CD8-positive, alpha-beta memory T cell (primary cell): ENCODE measurements at regions not wholly inside any gene's neighbourhood (a gene's known extent, or its start where the extent isn't known, plus 50 kb on each side); places are given as distances from the start of the nearest gene placed in this dataset.
A peak's percentile ranks its signal among the peaks of the same experiment; 100 is the strongest.

Experiments
- CTCF ChIA-PET: fragments of 350-600 bp; sonication (Branson Sonifier 250); formaldehyde crosslinking; loops from one replicate; lab custom pipeline; 2021; ENCODE audit warnings: antibody characterized with exemption; lab: Charles Lee
- POLR2A ChIA-PET: fragments of 350-600 bp; sonication (Branson Sonifier 250); formaldehyde crosslinking; loops from one replicate; lab custom pipeline; 2021; ENCODE audit warnings: antibody characterized with exemption; lab: Charles Lee
- DNase-seq, 5 donors: peaks; one replicate each; pipeline versions ENCODE4 v3.0.0 to v3.0.0-alpha.2; 2020 to 2022; ENCODE audit warnings: mixed read lengths in 1 of 5
- H3K27ac ChIP-seq: one replicate; pipeline ENCODE4 v1.7.0; 2013; ENCODE audit warnings: low read depth, mild to moderate bottlenecking, low read length, moderate library complexity
- H3K27me3 ChIP-seq: 2 replicates; pipeline ENCODE4 v1.7.0; 2013; ENCODE audit warnings: low read length, mild to moderate bottlenecking; ENCODE audit not compliant: insufficient read depth, poor library complexity, severe bottlenecking
- H3K36me3 ChIP-seq: 2 replicates; pipeline ENCODE4 v1.7.0; 2013; ENCODE audit warnings: mild to moderate bottlenecking, low read length, moderate library complexity; ENCODE audit not compliant: insufficient read depth
- H3K4me1 ChIP-seq: 2 replicates; pipeline ENCODE4 v1.7.0; 2013; ENCODE audit warnings: mild to moderate bottlenecking, low read length, moderate library complexity; ENCODE audit not compliant: insufficient read depth
- H3K4me3 ChIP-seq: 2 replicates; pipeline ENCODE4 v1.7.0; 2013; ENCODE audit warnings: mild to moderate bottlenecking, low read length
- H3K9me3 ChIP-seq: 2 replicates; pipeline ENCODE4 v1.7.0; 2013; ENCODE audit warnings: mild to moderate bottlenecking, low read length
- H3K27ac Mint-ChIP-seq, 8 donors: one replicate each; pipeline ENCODE4 v1.8.0; 2020 to 2021; ENCODE audit warnings: mixed read lengths in 8 of 8, mild to moderate bottlenecking in 6 of 8, inconsistent platforms in 3 of 8, moderate library complexity in 3 of 8
- H3K27me3 Mint-ChIP-seq, 2 donors: one replicate each; pipeline ENCODE4 v1.8.0; 2020 to 2021; ENCODE audit warnings: mixed read lengths in 2 of 2, mild to moderate bottlenecking in 1 of 2, moderate library complexity in 1 of 2
- H3K36me3 Mint-ChIP-seq, 3 donors: one replicate each; pipeline ENCODE4 v1.8.0; 2020 to 2021; ENCODE audit warnings: mixed read lengths in 3 of 3, inconsistent platforms in 1 of 3, mild to moderate bottlenecking in 1 of 3
- H3K4me1 Mint-ChIP-seq, 3 donors: one replicate each; pipeline ENCODE4 v1.8.0; 2020 to 2021; ENCODE audit warnings: mixed read lengths in 3 of 3, inconsistent platforms in 1 of 3, mild to moderate bottlenecking in 1 of 3
- H3K4me3 Mint-ChIP-seq, 7 donors: one replicate each; pipeline ENCODE4 v1.8.0; 2020 to 2021; ENCODE audit warnings: mixed read lengths in 7 of 7, mild to moderate bottlenecking in 6 of 7, moderate library complexity in 4 of 7, inconsistent platforms in 2 of 7
- H3K9me3 Mint-ChIP-seq, 5 donors: one replicate each; pipeline ENCODE4 v1.8.0; 2020 to 2022; ENCODE audit warnings: mixed read lengths in 5 of 5, mild to moderate bottlenecking in 3 of 5, moderate library complexity in 2 of 5, inconsistent platforms in 1 of 5

GRCh38 chr2:38165698-38166097, 89.7 kb upstream of the CYP1B1 start:
- peaks cover 14 to 78% of the 10 kb centered on the region in 2 donors for H3K27me3 Mint-ChIP-seq

DNA sequence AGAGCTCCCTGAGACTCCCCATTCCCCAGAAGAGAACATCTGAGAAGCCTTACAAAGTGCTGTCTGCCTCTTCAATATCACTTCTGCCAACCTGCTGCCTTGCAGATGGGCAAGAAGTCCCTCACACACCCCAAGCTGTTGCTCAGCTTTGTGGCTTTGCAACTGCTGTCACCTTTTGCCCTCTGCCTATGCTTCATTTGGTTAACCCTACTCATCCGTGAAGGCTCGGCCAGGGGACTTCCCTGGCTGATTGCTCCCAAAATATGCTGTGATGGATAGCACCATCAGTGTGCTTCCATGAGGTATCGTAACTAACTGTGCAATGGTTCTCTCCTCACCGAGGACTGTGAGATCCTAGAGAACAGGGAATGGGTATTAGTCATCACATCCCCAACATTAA, 88.9 kb upstream of the CYP1B1 start:
- Histone ChIP-seq H3K4me3 (no peak overlapping the region), H3K4me1 (no peaks in the 10 kb centered on the region), H3K36me3 (no peaks in the 10 kb centered on the region), H3K27me3 (no peaks in the 10 kb centered on the region), H3K27ac (no peak overlapping the region), H3K9me3 (no peaks in the 10 kb centered on the region)
- Mint-ChIP-seq H3K27me3 (peaks cover 10 to 70% of the 10 kb centered on the region in 2 donors), H3K4me1 (no peaks in the 10 kb centered on the region), H3K27ac (no peak overlapping the region), H3K9me3 (no peaks in the 10 kb centered on the region), H3K36me3 (no peaks in the 10 kb centered on the region), H3K4me3 (no peak overlapping the region)
- CTCF ChIA-PET = no interaction called here
- POLR2A ChIA-PET = no interaction called here
- DNase-seq = no peak

More at GRCh38 chr2:38165698-38166097, 89.7 kb upstream of the CYP1B1 start:
- H3K9me3 Mint-ChIP-seq = no peaks in the 10 kb centered on the region
- POLR2A ChIA-PET = no interaction called here
- H3K4me1 Mint-ChIP-seq = no peaks in the 10 kb centered on the region
- H3K27ac Mint-ChIP-seq = no peak overlapping the region
- Histone ChIP-seq H3K9me3 (no peaks in the 10 kb centered on the region), H3K4me3 (no peak overlapping the region), H3K27me3 (no peaks in the 10 kb centered on the region), H3K36me3 (no peaks in the 10 kb centered on the region), H3K4me1 (no peaks in the 10 kb centered on the region), H3K27ac (no peak overlapping the region)
- no peaks in the 10 kb centered on the region for H3K36me3 Mint-ChIP-seq
- no peak for DNase-seq
- CTCF ChIA-PET = no interaction called here
- H3K4me3 Mint-ChIP-seq = no peak overlapping the region

DNA sequence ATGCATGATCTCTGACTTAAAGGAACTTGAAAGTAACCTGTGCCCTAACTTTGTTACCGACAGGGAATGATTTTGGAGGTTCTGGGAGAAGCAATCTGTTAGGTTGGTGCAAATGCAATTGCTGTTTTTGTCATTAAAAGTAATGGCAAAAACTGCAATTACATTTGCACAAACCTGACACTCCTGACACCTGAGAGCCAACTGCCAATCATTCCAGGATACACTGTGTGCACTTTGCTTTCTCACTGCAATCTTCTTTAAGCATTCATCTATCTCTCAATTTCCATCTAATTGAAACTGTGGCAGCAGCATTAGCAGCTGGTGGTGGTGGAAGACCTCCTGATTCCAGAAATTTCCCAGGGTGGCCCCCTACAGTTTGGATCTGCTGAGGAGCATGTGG, 87.6 kb upstream of the CYP1B1 start:
- H3K36me3 Mint-ChIP-seq = no peaks in the 10 kb centered on the region
- ChIA-PET CTCF (no interaction called here), POLR2A (no interaction called here)
- H3K4me3 Mint-ChIP-seq = no peak overlapping the region
- Histone ChIP-seq H3K36me3 (no peaks in the 10 kb centered on the region), H3K4me1 (no peaks in the 10 kb centered on the region), H3K9me3 (no peaks in the 10 kb centered on the region), H3K27me3 (no peaks in the 10 kb centered on the region), H3K4me3 (no peak overlapping the region), H3K27ac (no peak overlapping the region)
- DNase-seq = no peak
- H3K27me3 Mint-ChIP-seq = peaks cover 10 to 61% of the 10 kb centered on the region in 2 donors
- H3K9me3 Mint-ChIP-seq = no peaks in the 10 kb centered on the region
- no peaks in the 10 kb centered on the region for H3K4me1 Mint-ChIP-seq
- no peak overlapping the region for H3K27ac Mint-ChIP-seq

DNA sequence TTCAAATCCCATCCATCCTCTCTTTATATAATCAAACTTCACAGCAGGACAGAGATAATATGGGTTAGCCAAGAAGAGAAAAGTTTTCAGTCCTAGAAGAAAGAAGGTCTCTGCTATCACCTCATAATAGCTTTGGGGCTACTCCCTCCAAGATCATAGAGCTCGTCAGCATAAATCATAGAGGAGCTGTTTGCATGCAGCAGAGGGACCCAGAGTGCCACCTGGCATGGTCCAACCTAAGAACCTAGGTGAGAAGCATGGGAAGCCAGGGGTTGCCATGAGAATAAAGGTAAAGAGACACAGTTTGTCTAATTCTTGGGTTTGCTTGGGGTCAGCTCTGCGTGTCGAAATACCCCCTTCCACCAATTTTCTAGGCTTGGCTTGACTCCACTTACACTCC, 87.1 kb upstream of the CYP1B1 start:
- Mint-ChIP-seq H3K4me1 (no peaks in the 10 kb centered on the region), H3K9me3 (no peaks in the 10 kb centered on the region), H3K27me3 (peaks cover 10 to 61% of the 10 kb centered on the region in 2 donors), H3K27ac (no peak overlapping the region), H3K36me3 (no peaks in the 10 kb centered on the region), H3K4me3 (no peak overlapping the region)
- H3K4me3 ChIP-seq = no peak overlapping the region
- DNase-seq = no peak
- H3K9me3 ChIP-seq = no peaks in the 10 kb centered on the region
- no peaks in the 10 kb centered on the region for H3K27me3 ChIP-seq
- ChIA-PET CTCF (no interaction called here), POLR2A (no interaction called here)
- no peaks in the 10 kb centered on the region for H3K36me3 ChIP-seq
- no peak overlapping the region for H3K27ac ChIP-seq
- H3K4me1 ChIP-seq = no peaks in the 10 kb centered on the region

GRCh38 chr2:38160516-38160915, 84.6 kb upstream of the CYP1B1 start:
- no peaks in the 10 kb centered on the region for H3K9me3 Mint-ChIP-seq
- Histone ChIP-seq H3K9me3 (no peaks in the 10 kb centered on the region), H3K27me3 (no peaks in the 10 kb centered on the region), H3K27ac (no peak overlapping the region), H3K4me3 (no peak overlapping the region), H3K36me3 (no peaks in the 10 kb centered on the region), H3K4me1 (no peaks in the 10 kb centered on the region)
- no peaks in the 10 kb centered on the region for H3K36me3 Mint-ChIP-seq
- ChIA-PET POLR2A (no interaction called here), CTCF (no interaction called here)
- no peak overlapping the region for H3K27ac Mint-ChIP-seq
- DNase-seq = no peak
- H3K4me3 Mint-ChIP-seq = no peak overlapping the region
- no peaks in the 10 kb centered on the region for H3K4me1 Mint-ChIP-seq
- H3K27me3 Mint-ChIP-seq = peaks cover 10 to 57% of the 10 kb centered on the region in 2 donors

DNA sequence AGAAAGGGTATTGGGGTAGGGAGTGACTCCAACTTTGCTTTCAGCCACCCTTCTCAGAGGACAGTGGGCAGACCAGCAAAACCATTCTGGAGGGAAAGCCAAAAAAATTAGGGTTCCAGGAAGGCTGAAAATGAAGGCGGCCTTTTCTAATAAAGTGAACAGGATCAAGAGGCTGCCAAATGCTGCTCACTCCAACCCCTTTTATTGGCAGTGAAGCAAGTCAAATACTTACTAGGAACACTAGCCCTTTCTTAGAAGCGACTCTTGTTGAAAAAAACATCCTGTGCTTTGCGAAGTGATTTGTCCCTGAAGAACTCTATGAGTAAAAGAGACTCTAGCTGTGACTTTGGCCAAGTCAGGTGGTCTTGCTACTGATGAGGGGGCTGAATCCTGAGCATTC, 83.6 kb upstream of the CYP1B1 start:
- H3K27me3 ChIP-seq = no peaks in the 10 kb centered on the region
- H3K27ac Mint-ChIP-seq = no peak overlapping the region
- no peak overlapping the region for H3K4me3 ChIP-seq
- no peak overlapping the region for H3K27ac ChIP-seq
- H3K4me1 ChIP-seq = no peaks in the 10 kb centered on the region
- H3K4me3 Mint-ChIP-seq = no peak overlapping the region
- H3K36me3 Mint-ChIP-seq = no peaks in the 10 kb centered on the region
- ChIA-PET POLR2A (no interaction called here), CTCF (no interaction called here)
- no peaks in the 10 kb centered on the region for H3K9me3 ChIP-seq
- no peaks in the 10 kb centered on the region for H3K36me3 ChIP-seq
- peaks cover 8 to 51% of the 10 kb centered on the region in 2 donors for H3K27me3 Mint-ChIP-seq
- no peaks in the 10 kb centered on the region for H3K9me3 Mint-ChIP-seq
- no peak for DNase-seq
- no peaks in the 10 kb centered on the region for H3K4me1 Mint-ChIP-seq

DNA sequence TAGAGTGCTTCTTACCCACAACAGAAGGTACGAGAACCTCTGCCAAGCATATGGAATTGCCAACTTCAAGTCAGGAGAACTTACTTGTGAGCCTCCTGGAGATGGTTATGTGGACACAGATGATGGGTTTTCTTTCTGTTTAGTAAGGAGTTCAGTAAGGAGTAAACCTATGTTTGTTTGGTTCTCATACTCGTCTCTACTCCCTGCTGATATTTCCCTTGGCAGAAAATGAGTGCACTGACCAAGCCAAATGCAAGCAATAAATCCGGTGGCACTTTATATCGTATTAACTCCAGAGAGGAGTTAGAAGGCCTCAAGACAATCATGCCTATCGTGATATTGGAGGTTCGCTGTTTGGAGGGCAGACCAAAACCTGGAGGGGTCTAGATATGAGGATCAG, 83.2 kb upstream of the CYP1B1 start:
- Histone ChIP-seq H3K36me3 (no peaks in the 10 kb centered on the region), H3K9me3 (no peaks in the 10 kb centered on the region), H3K27ac (no peak overlapping the region), H3K27me3 (no peaks in the 10 kb centered on the region), H3K4me1 (no peaks in the 10 kb centered on the region), H3K4me3 (no peak overlapping the region)
- H3K36me3 Mint-ChIP-seq = no peaks in the 10 kb centered on the region
- DNase-seq = no peak
- H3K9me3 Mint-ChIP-seq = no peaks in the 10 kb centered on the region
- no peak overlapping the region for H3K27ac Mint-ChIP-seq
- H3K4me3 Mint-ChIP-seq = no peak overlapping the region
- no peaks in the 10 kb centered on the region for H3K4me1 Mint-ChIP-seq
- ChIA-PET CTCF (no interaction called here), POLR2A (no interaction called here)
- H3K27me3 Mint-ChIP-seq = peaks cover 7 to 50% of the 10 kb centered on the region in 2 donors

DNA sequence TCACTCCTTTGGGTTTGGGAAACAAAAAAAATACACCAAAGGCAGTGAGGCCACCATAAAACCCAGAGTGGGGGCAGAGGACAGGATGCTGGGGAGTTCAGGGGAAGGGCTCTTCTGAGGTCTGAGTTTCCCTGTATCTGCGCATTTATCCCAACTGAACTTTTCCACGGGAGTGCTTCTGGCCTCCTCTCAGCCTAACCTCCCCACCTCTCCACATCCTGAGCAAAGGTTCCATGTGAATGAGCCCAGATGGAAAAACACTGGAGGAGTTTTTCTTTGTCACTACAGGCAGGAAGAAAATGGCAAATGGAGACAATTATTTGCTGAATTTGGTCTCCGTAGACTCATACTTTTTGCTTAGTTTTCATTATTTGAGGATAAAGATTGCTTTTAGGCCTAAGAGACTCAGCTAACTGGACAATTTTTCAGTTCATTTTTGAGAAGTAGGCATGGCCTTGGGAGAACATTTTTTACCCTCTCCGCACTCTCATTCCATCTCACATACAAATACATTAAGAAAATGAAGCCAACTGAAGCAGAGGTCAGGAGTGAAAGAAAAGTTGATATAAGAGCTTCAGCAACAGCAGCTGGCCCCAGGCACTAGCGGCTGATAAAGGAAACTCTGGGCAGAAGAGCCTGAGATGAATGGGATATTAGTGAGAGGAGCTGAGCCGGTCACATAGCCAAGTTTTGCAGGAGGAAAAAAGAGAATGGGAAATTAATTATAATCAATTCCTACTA, 82.6 kb upstream of the CYP1B1 start:
- no peaks in the 10 kb centered on the region for H3K36me3 ChIP-seq
- H3K4me3 ChIP-seq = no peak overlapping the region
- H3K4me1 ChIP-seq = no peaks in the 10 kb centered on the region
- no peaks in the 10 kb centered on the region for H3K4me1 Mint-ChIP-seq
- H3K9me3 Mint-ChIP-seq = no peaks in the 10 kb centered on the region
- H3K27me3 Mint-ChIP-seq = peaks cover 7 to 53% of the 10 kb centered on the region in 2 donors
- peak overlapping the region in 1 of 8 donors; percentile 41 for H3K27ac Mint-ChIP-seq
- no peak overlapping the region for H3K27ac ChIP-seq
- H3K9me3 ChIP-seq = no peaks in the 10 kb centered on the region
- no peaks in the 10 kb centered on the region for H3K27me3 ChIP-seq
- CTCF ChIA-PET = no interaction called here
- no peak overlapping the region for H3K4me3 Mint-ChIP-seq
- H3K36me3 Mint-ChIP-seq = no peaks in the 10 kb centered on the region
- POLR2A ChIA-PET = no interaction called here
- DNase-seq = no peak
